IMR-90 (cell line): ENCODE measurements at regions not wholly inside any gene's neighbourhood (a gene's known extent, or its start where the extent isn't known, plus 50 kb on each side); places are given as distances from the start of the nearest gene placed in this dataset.

Experiments used
- ATAC-seq: fragments of 200-7000 bp; cut with Tn5 transposase; 2 replicates; pipeline ENCODE4 v1.9.1; 2020; ENCODE audit warnings: low read depth, mild to moderate bottlenecking, moderate library complexity
- BruUV-seq: library from RNA; stranded (reverse); fragments of 400-500 nt; replicated peaks from 2 replicates; lab custom pipeline; 2021; lab: Mats Ljungman, UMichigan
- CTCF ChIA-PET: fragments of 300-600 bp; formaldehyde crosslinking; extraction: SDS; loops from one replicate; lab custom pipeline; 2021; ENCODE audit warnings: antibody characterized with exemption; lab: Yijun Ruan, JAX
- POLR2A ChIA-PET: fragments of 300-600 bp; sonication (Branson Sonifier 250); formaldehyde crosslinking; loops from one replicate; lab custom pipeline; 2022; ENCODE audit warnings: antibody characterized with exemption; ENCODE audit not compliant: unreplicated experiment; lab: Charles Lee
- DNase-seq: peaks from one replicate; pipeline ENCODE4 v3.0.0; 2013
- H2AFZ ChIP-seq: replicated peaks from 2 replicates; pipeline ENCODE3; 2013; ENCODE audit warnings: low read length, mild to moderate bottlenecking; ENCODE audit not compliant: poor library complexity
- H2AK5ac ChIP-seq: 2 replicates; pipeline ENCODE4 v1.6.1; 2013; ENCODE audit warnings: low read depth, low read length, inconsistent platforms
- H2AK9ac ChIP-seq: replicated peaks from 2 replicates; pipeline ENCODE3; 2013; ENCODE audit warnings: mild to moderate bottlenecking, low read depth, low read length, moderate library complexity; ENCODE audit not compliant: poor library complexity
- H2BK120ac ChIP-seq: 2 replicates; pipeline ENCODE4 v1.6.1; 2013; ENCODE audit warnings: low read depth, low read length, inconsistent platforms
- H2BK15ac ChIP-seq: 3 replicates; pipeline ENCODE4 v1.6.1; 2013; ENCODE audit warnings: low read depth, low read length, inconsistent platforms
- H2BK20ac ChIP-seq: 2 replicates; pipeline ENCODE4 v1.6.1; 2013; ENCODE audit warnings: low read depth, mild to moderate bottlenecking, inconsistent platforms, low read length, moderate library complexity
- H2BK5ac ChIP-seq: 2 replicates; pipeline ENCODE4 v1.6.1; 2013; ENCODE audit warnings: mild to moderate bottlenecking, low read depth, low read length, inconsistent platforms; ENCODE audit not compliant: poor library complexity, severe bottlenecking
- H3K14ac ChIP-seq: replicated peaks from 2 replicates; pipeline ENCODE4 v1.6.1; 2013; ENCODE audit warnings: low read depth, low read length, inconsistent platforms
- H3K18ac ChIP-seq: 2 replicates; pipeline ENCODE4 v1.6.1; 2013; ENCODE audit warnings: low read depth, low read length, control low read depth
- H3K23ac ChIP-seq: 2 replicates; pipeline ENCODE4 v1.6.1; 2013; ENCODE audit warnings: low read depth, low read length, inconsistent platforms
- H3K27ac ChIP-seq: 2 replicates; pipeline ENCODE4 v1.5.1; 2013; ENCODE audit warnings: mild to moderate bottlenecking, control low read depth, low read length; ENCODE audit not compliant: insufficient read depth
- H3K27me3 ChIP-seq: 2 replicates; pipeline ENCODE4 v1.6.1; 2013; ENCODE audit warnings: low read length; ENCODE audit not compliant: control insufficient read depth, insufficient read depth
- H3K36me3 ChIP-seq: 2 replicates; pipeline ENCODE4 v1.6.1; 2013; ENCODE audit warnings: low read length, mixed read lengths; ENCODE audit not compliant: control insufficient read depth, insufficient read depth
- H3K4ac ChIP-seq: 2 replicates; pipeline ENCODE4 v1.6.1; 2013; ENCODE audit warnings: low read depth, low read length, inconsistent platforms
- H3K4me1 ChIP-seq: 2 replicates; pipeline ENCODE4 v1.6.1; 2013; ENCODE audit warnings: low read length, mixed read lengths; ENCODE audit not compliant: control insufficient read depth, insufficient read depth
- H3K4me2 ChIP-seq: 2 replicates; pipeline ENCODE4 v1.6.1; 2013; ENCODE audit warnings: low read depth, mild to moderate bottlenecking, control low read depth, low read length, moderate library complexity
- H3K4me3 ChIP-seq: 2 replicates; pipeline ENCODE4 v1.5.1; 2013; ENCODE audit warnings: low read depth, mild to moderate bottlenecking, control low read depth, low read length, moderate library complexity; ENCODE audit not compliant: insufficient read depth
- H3K56ac ChIP-seq: 2 replicates; pipeline ENCODE4 v1.6.1; 2013; ENCODE audit warnings: low read length, inconsistent platforms; ENCODE audit not compliant: insufficient read depth; ENCODE audit errors: extremely low read depth
- H3K79me1 ChIP-seq, 2 experiments: 2 replicates each; pipeline ENCODE4 v1.6.1; 2013; ENCODE audit warnings: low read length in 2 of 2, inconsistent platforms in 1 of 2, low read depth in 1 of 2
- H3K9ac ChIP-seq: 2 replicates; pipeline ENCODE4 v1.6.1; 2013; ENCODE audit warnings: low read depth, low read length, control low read depth
- H3K9me1 ChIP-seq: 2 replicates; pipeline ENCODE4 v1.6.1; 2013; ENCODE audit warnings: low read length, inconsistent platforms; ENCODE audit not compliant: insufficient read depth
- H3K9me3 ChIP-seq: 2 replicates; pipeline ENCODE4 v1.6.1; 2013; ENCODE audit warnings: low read length; ENCODE audit not compliant: control insufficient read depth, insufficient read depth
- H4K20me1 ChIP-seq: 2 replicates; pipeline ENCODE4 v1.6.1; 2013; ENCODE audit warnings: low read length, inconsistent platforms; ENCODE audit not compliant: insufficient read depth
- H4K5ac ChIP-seq: 2 replicates; pipeline ENCODE4 v1.6.1; 2013; ENCODE audit warnings: mild to moderate bottlenecking, low read depth, low read length, control low read depth
- H4K8ac ChIP-seq, 2 experiments: 2 replicates each; pipeline ENCODE4 v1.6.1; 2013; ENCODE audit warnings: low read depth in 2 of 2, low read length in 2 of 2, control low read depth in 1 of 2, inconsistent platforms in 1 of 2
- H4K91ac ChIP-seq: 2 replicates; pipeline ENCODE4 v1.6.1; 2013; ENCODE audit warnings: low read depth, low read length, inconsistent platforms; ENCODE audit not compliant: insufficient read depth
- MAFK ChIP-seq: IDR thresholded peaks from 2 replicates; pipeline ENCODE4 v1.6.1; 2012; ENCODE audit warnings: low read depth, low read length, improper control_type of control experiment
- MXI1 ChIP-seq: IDR thresholded peaks from 2 replicates; pipeline ENCODE4 v1.6.1; 2012; ENCODE audit warnings: low read depth, mild to moderate bottlenecking, low read length, moderate library complexity, borderline replicate concordance
- POLR2A ChIP-seq: IDR thresholded peaks from 2 replicates; pipeline ENCODE4 v1.6.1; 2012; ENCODE audit warnings: mild to moderate bottlenecking, low read depth, low read length
- RCOR1 ChIP-seq: IDR thresholded peaks from 2 replicates; pipeline ENCODE4 v1.6.1; 2012; ENCODE audit warnings: mild to moderate bottlenecking, low read length, improper control_type of control experiment; ENCODE audit not compliant: insufficient replicate concordance
- WGBS, 2 experiments: methylation state at CpG; one replicate each; pipeline versions ENCODE4 v1.1.5 to v1.1.7; 2013; ENCODE audit warnings: missing lambda C conversion rate in 2 of 2; ENCODE audit not compliant: insufficient read length in 1 of 2; ENCODE audit errors: extremely low coverage in 2 of 2; 5-methylcytosine and 5-hydroxymethylcytosine counted together
- dilution Hi-C: fragments of 300-500 bp; cut with HindIII; formaldehyde crosslinking; loops from one replicate; pipeline ENCODE4 v1.14.3; 2018; ENCODE audit warnings: low sequenced_read_pairs; ENCODE audit not compliant: unreplicated experiment
- in situ Hi-C: fragments of 300-500 bp; cut with MboI; formaldehyde crosslinking; loops from 3 replicates; pipeline ENCODE4 v1.14.3; 2019; ENCODE audit warnings: low sequenced_read_pairs, inconsistent platforms, mixed read lengths
- intact Hi-C: fragments of 100-400 bp; cut with micrococcal nuclease; formaldehyde crosslinking; loops from 2 replicates; pipeline ENCODE4 v1.10.0; 2022
- TF ChIP-seq, protein P1 (sequence below): fragments of 150-350 bp; IDR thresholded peaks from 2 replicates; pipeline ENCODE4 v1.6.1; 2016; ENCODE audit warnings: low read depth, mild to moderate bottlenecking, low read length, moderate library complexity, borderline replicate concordance

DNA sequence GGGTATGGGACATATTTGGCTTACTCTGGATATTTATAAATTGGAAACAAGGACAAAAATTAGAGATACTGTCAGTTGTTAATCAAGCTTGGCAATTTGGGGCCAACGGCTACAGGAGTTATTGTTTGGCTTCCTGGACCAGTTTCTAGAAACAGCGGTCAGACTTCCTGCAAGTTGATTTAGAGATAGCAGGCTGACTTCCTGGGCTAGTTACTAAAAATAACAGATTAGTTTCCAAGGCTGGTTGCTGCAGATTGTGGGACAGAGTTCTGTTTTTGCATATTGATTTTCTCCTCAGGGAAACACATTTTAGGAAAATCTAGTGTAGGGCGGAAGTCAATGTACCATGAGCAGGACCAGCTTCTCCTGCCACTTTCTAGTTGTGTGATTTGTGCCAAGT is 144.0 kb upstream of the TMPO start:
- CTCF ChIA-PET, result no interaction called here
- H2BK120ac ChIP-seq, result no peak overlapping the region

More for the DNA sequence above, 144.0 kb upstream of the TMPO start:
- H3K27me3 ChIP-seq, result peaks cover 4% of the 10 kb centered on the region
- H2AK5ac ChIP-seq, result no peak overlapping the region
- no peak overlapping the region for H3K14ac ChIP-seq
- no peak overlapping the region for H2AK9ac ChIP-seq
- no peak overlapping the region for H3K56ac ChIP-seq
- H3K4ac ChIP-seq, result no peak overlapping the region
- H4K8ac ChIP-seq, result no peak overlapping the region
- H3K27ac ChIP-seq, result no peak overlapping the region
- H2BK20ac ChIP-seq, result no peak overlapping the region
- intact Hi-C loops, result loop anchor here (5.0 kb wide), 2 partner anchors 144 to 1064 kb away; no protein-coding TSS in a partner anchor
- no peak for ATAC-seq
- H2AFZ ChIP-seq, result no peak overlapping the region
- in situ Hi-C loops, result no loop called here
- no peak overlapping the region for H3K18ac ChIP-seq
- no peaks in the 10 kb centered on the region for H3K79me1 ChIP-seq
- no peaks in the 10 kb centered on the region for H3K36me3 ChIP-seq
- no peak overlapping the region for H3K9ac ChIP-seq
- no peaks in the 10 kb centered on the region for H3K4me1 ChIP-seq
- no peaks in the 10 kb centered on the region for H3K9me1 ChIP-seq
- no peak overlapping the region for H3K4me3 ChIP-seq
- H2BK15ac ChIP-seq, result no peak overlapping the region
- H4K91ac ChIP-seq, result no peak overlapping the region
- no peak overlapping the region for H3K23ac ChIP-seq
- TF ChIP-seq, protein P1, sequence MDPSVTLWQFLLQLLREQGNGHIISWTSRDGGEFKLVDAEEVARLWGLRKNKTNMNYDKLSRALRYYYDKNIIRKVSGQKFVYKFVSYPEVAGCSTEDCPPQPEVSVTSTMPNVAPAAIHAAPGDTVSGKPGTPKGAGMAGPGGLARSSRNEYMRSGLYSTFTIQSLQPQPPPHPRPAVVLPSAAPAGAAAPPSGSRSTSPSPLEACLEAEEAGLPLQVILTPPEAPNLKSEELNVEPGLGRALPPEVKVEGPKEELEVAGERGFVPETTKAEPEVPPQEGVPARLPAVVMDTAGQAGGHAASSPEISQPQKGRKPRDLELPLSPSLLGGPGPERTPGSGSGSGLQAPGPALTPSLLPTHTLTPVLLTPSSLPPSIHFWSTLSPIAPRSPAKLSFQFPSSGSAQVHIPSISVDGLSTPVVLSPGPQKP, result no peak
- no peak for TF ChIP-seq MXI1
- TF ChIP-seq POLR2A, result no peak
- no peak for TF ChIP-seq RCOR1
- no peak for TF ChIP-seq MAFK
- no peak overlapping the region for H3K4me2 ChIP-seq
- H4K20me1 ChIP-seq, result no peaks in the 10 kb centered on the region
- POLR2A ChIA-PET, result no interaction called here
- no peak overlapping the region for H4K5ac ChIP-seq
- no CpG with 5 or more reads among the region's 3 CpGs for WGBS, 2 experiments
- no peak overlapping the region for H2BK5ac ChIP-seq
- no peaks in the 10 kb centered on the region for H3K9me3 ChIP-seq
- BruUV-seq, result no TSS peak
- no peak for DNase-seq
- dilution Hi-C loops, result no loop called here
